Activated CD4-positive, alpha-beta memory T cell treated with anti-CD3 and anti-CD28 coated beads, Interleukin-2, amount 10 ng/mL, durations not matched to agents 7 days and 5 days (primary cell): ENCODE measurements at regions not wholly inside any gene's neighbourhood (a gene's known extent, or its start where the extent isn't known, plus 50 kb on each side); places are given as distances from the start of the nearest gene placed in this dataset.

Experiments used
- CTCF ChIA-PET: fragments of 350-600 bp; sonication (Branson Sonifier 250); formaldehyde crosslinking; loops from one replicate; lab custom pipeline; 2021; ENCODE audit warnings: antibody characterized with exemption, inconsistent platforms; lab: Charles Lee
- POLR2A ChIA-PET: fragments of 350-600 bp; sonication (Branson Sonifier 250); formaldehyde crosslinking; loops from one replicate; lab custom pipeline; 2021; ENCODE audit warnings: antibody characterized with exemption; lab: Charles Lee
- DNase-seq: peaks from one replicate; pipeline ENCODE4 v3.0.0-alpha.2; 2020
- H3K27ac Mint-ChIP-seq: one replicate; pipeline ENCODE4 v1.8.0; 2021; ENCODE audit warnings: mild to moderate bottlenecking, mixed read lengths
- H3K27me3 Mint-ChIP-seq: one replicate; pipeline ENCODE4 v1.8.0; 2021; ENCODE audit warnings: mixed read lengths
- H3K36me3 Mint-ChIP-seq: one replicate; pipeline ENCODE4 v1.8.0; 2021; ENCODE audit warnings: low read depth, mixed read lengths
- H3K4me1 Mint-ChIP-seq: one replicate; pipeline ENCODE4 v1.8.0; 2021; ENCODE audit warnings: mixed read lengths
- H3K4me3 Mint-ChIP-seq: one replicate; pipeline ENCODE4 v1.8.0; 2021; ENCODE audit warnings: mild to moderate bottlenecking, mixed read lengths
- H3K9me3 Mint-ChIP-seq: one replicate; pipeline ENCODE4 v1.8.0; 2021; ENCODE audit warnings: mixed read lengths

GRCh38 chr17:13749166-13749890, 147.6 kb upstream of the HS3ST3A1 start:
- Mint-ChIP-seq H3K27me3 (no peaks in the 10 kb centered on the region), H3K4me1 (no peaks in the 10 kb centered on the region), H3K36me3 (no peaks in the 10 kb centered on the region), H3K4me3 (no peak overlapping the region), H3K27ac (no peak overlapping the region), H3K9me3 (no peaks in the 10 kb centered on the region)
- ChIA-PET CTCF (no interaction called here), POLR2A (no interaction called here)
- no peak for DNase-seq

- ChIA-PET POLR2A (no interaction called here), CTCF (no interaction called here)
- H3K27me3 Mint-ChIP-seq, result no peaks in the 10 kb centered on the region
- H3K9me3 Mint-ChIP-seq, result no peaks in the 10 kb centered on the region
- no peaks in the 10 kb centered on the region for H3K4me1 Mint-ChIP-seq
- no peak overlapping the region for H3K4me3 Mint-ChIP-seq
- H3K27ac Mint-ChIP-seq, result no peak overlapping the region
- no peak for DNase-seq
- H3K36me3 Mint-ChIP-seq, result no peaks in the 10 kb centered on the region
Observed at GRCh38 chr17:13749891-13750235, 148.1 kb upstream of the HS3ST3A1 start.

GRCh38 chr17:13750816-13751793, 149.4 kb upstream of the HS3ST3A1 start:
- no peaks in the 10 kb centered on the region for H3K27me3 Mint-ChIP-seq
- ChIA-PET POLR2A (no interaction called here), CTCF (no interaction called here)
- H3K4me1 Mint-ChIP-seq, result no peaks in the 10 kb centered on the region
- DNase-seq, result no peak
- no peak overlapping the region for H3K4me3 Mint-ChIP-seq
- no peak overlapping the region for H3K27ac Mint-ChIP-seq
- no peaks in the 10 kb centered on the region for H3K9me3 Mint-ChIP-seq
- H3K36me3 Mint-ChIP-seq, result no peaks in the 10 kb centered on the region

- H3K36me3 Mint-ChIP-seq, result no peaks in the 10 kb centered on the region
- no peaks in the 10 kb centered on the region for H3K27me3 Mint-ChIP-seq
- H3K27ac Mint-ChIP-seq, result no peak overlapping the region
- DNase-seq, result no peak
- CTCF ChIA-PET, result no interaction called here
- H3K4me1 Mint-ChIP-seq, result no peaks in the 10 kb centered on the region
- H3K9me3 Mint-ChIP-seq, result no peaks in the 10 kb centered on the region
- no peak overlapping the region for H3K4me3 Mint-ChIP-seq
- POLR2A ChIA-PET, result no interaction called here
Observed at GRCh38 chr17:13753154-13753553, 151.4 kb upstream of the HS3ST3A1 start.

- POLR2A ChIA-PET, result no interaction called here
- Mint-ChIP-seq H3K9me3 (no peaks in the 10 kb centered on the region), H3K4me3 (no peak overlapping the region), H3K27me3 (no peaks in the 10 kb centered on the region), H3K27ac (no peak overlapping the region), H3K36me3 (no peaks in the 10 kb centered on the region), H3K4me1 (no peaks in the 10 kb centered on the region)
- CTCF ChIA-PET, result no interaction called here
- DNase-seq, result no peak
Observed at GRCh38 chr17:13753771-13754170, 152.0 kb upstream of the HS3ST3A1 start.

GRCh38 chr17:13755851-13756250, 154.1 kb upstream of the HS3ST3A1 start:
- ChIA-PET CTCF (no interaction called here), POLR2A (no interaction called here)
- DNase-seq, result no peak

GRCh38 chr17:13756763-13757162, 155.0 kb upstream of the HS3ST3A1 start:
- Mint-ChIP-seq H3K27ac (no peak overlapping the region), H3K36me3 (no peaks in the 10 kb centered on the region), H3K27me3 (no peaks in the 10 kb centered on the region), H3K4me1 (no peaks in the 10 kb centered on the region), H3K9me3 (no peaks in the 10 kb centered on the region), H3K4me3 (no peak overlapping the region)
- ChIA-PET POLR2A (no interaction called here), CTCF (no interaction called here)
- no peak for DNase-seq

More at GRCh38 chr17:13755851-13756250, 154.1 kb upstream of the HS3ST3A1 start:
- Mint-ChIP-seq H3K36me3 (no peaks in the 10 kb centered on the region), H3K9me3 (no peaks in the 10 kb centered on the region), H3K4me1 (no peaks in the 10 kb centered on the region), H3K27me3 (no peaks in the 10 kb centered on the region), H3K4me3 (no peak overlapping the region), H3K27ac (no peak overlapping the region)

GRCh38 chr17:13757871-13758270, 156.1 kb upstream of the HS3ST3A1 start:
- Mint-ChIP-seq H3K4me1 (no peaks in the 10 kb centered on the region), H3K9me3 (no peaks in the 10 kb centered on the region), H3K36me3 (no peaks in the 10 kb centered on the region), H3K27ac (no peak overlapping the region), H3K4me3 (no peak overlapping the region), H3K27me3 (no peaks in the 10 kb centered on the region)
- CTCF ChIA-PET, result no interaction called here
- POLR2A ChIA-PET, result no interaction called here
- DNase-seq, result no peak

GRCh38 chr17:13759518-13760335, 158.0 kb upstream of the HS3ST3A1 start:
- Mint-ChIP-seq H3K27ac (no peak overlapping the region), H3K4me3 (no peak overlapping the region), H3K9me3 (no peaks in the 10 kb centered on the region), H3K4me1 (no peaks in the 10 kb centered on the region), H3K27me3 (no peaks in the 10 kb centered on the region), H3K36me3 (no peaks in the 10 kb centered on the region)
- ChIA-PET POLR2A (no interaction called here), CTCF (no interaction called here)
- no peak for DNase-seq

- Mint-ChIP-seq H3K9me3 (no peaks in the 10 kb centered on the region), H3K4me3 (no peak overlapping the region), H3K27ac (no peak overlapping the region), H3K27me3 (no peaks in the 10 kb centered on the region), H3K36me3 (no peaks in the 10 kb centered on the region), H3K4me1 (no peaks in the 10 kb centered on the region)
- CTCF ChIA-PET, result no interaction called here
- POLR2A ChIA-PET, result no interaction called here
- DNase-seq, result no peak
Observed at GRCh38 chr17:13761038-13761603, 159.4 kb upstream of the HS3ST3A1 start.

GRCh38 chr17:13765701-13766100, 164.0 kb upstream of the HS3ST3A1 start:
- ChIA-PET POLR2A (no interaction called here), CTCF (no interaction called here)
- peaks cover 6% of the 10 kb centered on the region for H3K27me3 Mint-ChIP-seq
- no peaks in the 10 kb centered on the region for H3K4me1 Mint-ChIP-seq
- H3K36me3 Mint-ChIP-seq, result no peaks in the 10 kb centered on the region
- peaks cover 11% of the 10 kb centered on the region for H3K9me3 Mint-ChIP-seq
- no peak overlapping the region for H3K4me3 Mint-ChIP-seq
- no peak overlapping the region for H3K27ac Mint-ChIP-seq
- no peak for DNase-seq

GRCh38 chr17:13770702-13771101, 169.0 kb upstream of the HS3ST3A1 start:
- DNase-seq, result no peak
- Mint-ChIP-seq H3K27ac (no peak overlapping the region), H3K4me3 (no peak overlapping the region), H3K36me3 (no peaks in the 10 kb centered on the region), H3K27me3 (peaks cover 6% of the 10 kb centered on the region), H3K9me3 (peaks cover 16% of the 10 kb centered on the region), H3K4me1 (no peaks in the 10 kb centered on the region)
- POLR2A ChIA-PET, result no interaction called here
- CTCF ChIA-PET, result no interaction called here

- no peak overlapping the region for H3K27ac Mint-ChIP-seq
- ChIA-PET POLR2A (no interaction called here), CTCF (no interaction called here)
- no peaks in the 10 kb centered on the region for H3K27me3 Mint-ChIP-seq
- H3K4me3 Mint-ChIP-seq, result no peak overlapping the region
- no peak for DNase-seq
- H3K9me3 Mint-ChIP-seq, result peaks cover 15% of the 10 kb centered on the region
- H3K4me1 Mint-ChIP-seq, result no peaks in the 10 kb centered on the region
- H3K36me3 Mint-ChIP-seq, result no peaks in the 10 kb centered on the region
Observed at GRCh38 chr17:13775450-13775849, 173.7 kb upstream of the HS3ST3A1 start.
